ENCODE measurements at regions not wholly inside any gene's neighbourhood (a gene's known extent, or its start where the extent isn't known, plus 50 kb on each side); places are given as distances from the start of the nearest gene placed in this dataset.

- H3K4me1 ChIP-seq (ENCODE audit: control insufficient read depth in 5 of 5, insufficient read depth in 5 of 5, low read length in 5 of 5): no peaks in the 10 kb centered on the region
- DNase-seq: no peak
- no peak overlapping the region for H3K9ac ChIP-seq (ENCODE audit: insufficient read depth in 1 of 2, low read length in 2 of 2)
- ATAC-seq (ENCODE audit: insufficient read depth, low FRiP score): no peak
- H3K27me3 ChIP-seq (ENCODE audit: control insufficient read depth in 3 of 3, insufficient read depth in 3 of 3, low read length in 2 of 3): no peaks in the 10 kb centered on the region
- H3K36me3 ChIP-seq (ENCODE audit: control insufficient read depth in 4 of 4, insufficient read depth in 4 of 4, low read length in 4 of 4): no peaks in the 10 kb centered on the region
- peaks cover 0 to 5% (median 0%) of the 10 kb centered on the region in 4 donors for H3K9me3 ChIP-seq (ENCODE audit: control insufficient read depth in 4 of 4, insufficient read depth in 3 of 4, low read length in 3 of 4)
- H3K27ac ChIP-seq (ENCODE audit: low read depth in 1 of 2, low read length in 1 of 2): no peak overlapping the region
- H3K4me3 ChIP-seq: no peak overlapping the region
- TF ChIP-seq, protein P1, sequence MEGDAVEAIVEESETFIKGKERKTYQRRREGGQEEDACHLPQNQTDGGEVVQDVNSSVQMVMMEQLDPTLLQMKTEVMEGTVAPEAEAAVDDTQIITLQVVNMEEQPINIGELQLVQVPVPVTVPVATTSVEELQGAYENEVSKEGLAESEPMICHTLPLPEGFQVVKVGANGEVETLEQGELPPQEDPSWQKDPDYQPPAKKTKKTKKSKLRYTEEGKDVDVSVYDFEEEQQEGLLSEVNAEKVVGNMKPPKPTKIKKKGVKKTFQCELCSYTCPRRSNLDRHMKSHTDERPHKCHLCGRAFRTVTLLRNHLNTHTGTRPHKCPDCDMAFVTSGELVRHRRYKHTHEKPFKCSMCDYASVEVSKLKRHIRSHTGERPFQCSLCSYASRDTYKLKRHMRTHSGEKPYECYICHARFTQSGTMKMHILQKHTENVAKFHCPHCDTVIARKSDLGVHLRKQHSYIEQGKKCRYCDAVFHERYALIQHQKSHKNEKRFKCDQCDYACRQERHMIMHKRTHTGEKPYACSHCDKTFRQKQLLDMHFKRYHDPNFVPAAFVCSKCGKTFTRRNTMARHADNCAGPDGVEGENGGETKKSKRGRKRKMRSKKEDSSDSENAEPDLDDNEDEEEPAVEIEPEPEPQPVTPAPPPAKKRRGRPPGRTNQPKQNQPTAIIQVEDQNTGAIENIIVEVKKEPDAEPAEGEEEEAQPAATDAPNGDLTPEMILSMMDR (IDR thresholded peaks at IDR 0.05; ENCODE audit: control extremely low read depth, extremely low read depth): no peak
These were observed 451.8 kb upstream of the INTU start for GRCh38 chr4:127181001-127181400.

GRCh38 chr4:127182687-127183086 is 450.1 kb upstream of the INTU start:
- no peak for ATAC-seq (ENCODE audit: insufficient read depth, low FRiP score)
- TF ChIP-seq, protein P1 (IDR thresholded peaks at IDR 0.05; ENCODE audit: control extremely low read depth, extremely low read depth): no peak
- H3K27me3 ChIP-seq (ENCODE audit: control insufficient read depth in 3 of 3, insufficient read depth in 3 of 3, low read length in 2 of 3): no peaks in the 10 kb centered on the region
- no peak overlapping the region for H3K27ac ChIP-seq (ENCODE audit: low read depth in 1 of 2, low read length in 1 of 2)
- no peaks in the 10 kb centered on the region for H3K36me3 ChIP-seq (ENCODE audit: control insufficient read depth in 4 of 4, insufficient read depth in 4 of 4, low read length in 4 of 4)
- peaks cover 0 to 5% (median 0%) of the 10 kb centered on the region in 4 donors for H3K9me3 ChIP-seq (ENCODE audit: control insufficient read depth in 4 of 4, insufficient read depth in 3 of 4, low read length in 3 of 4)
- WGBS, 2 donors: 44 to 68% methylated on average over 1 of the region's 1 CpG
- H3K4me1 ChIP-seq (ENCODE audit: control insufficient read depth in 5 of 5, insufficient read depth in 5 of 5, low read length in 5 of 5): no peaks in the 10 kb centered on the region
- DNase-seq: no peak
- no peak overlapping the region for H3K9ac ChIP-seq (ENCODE audit: insufficient read depth in 1 of 2, low read length in 2 of 2)
- H3K4me3 ChIP-seq: no peak overlapping the region

DNA sequence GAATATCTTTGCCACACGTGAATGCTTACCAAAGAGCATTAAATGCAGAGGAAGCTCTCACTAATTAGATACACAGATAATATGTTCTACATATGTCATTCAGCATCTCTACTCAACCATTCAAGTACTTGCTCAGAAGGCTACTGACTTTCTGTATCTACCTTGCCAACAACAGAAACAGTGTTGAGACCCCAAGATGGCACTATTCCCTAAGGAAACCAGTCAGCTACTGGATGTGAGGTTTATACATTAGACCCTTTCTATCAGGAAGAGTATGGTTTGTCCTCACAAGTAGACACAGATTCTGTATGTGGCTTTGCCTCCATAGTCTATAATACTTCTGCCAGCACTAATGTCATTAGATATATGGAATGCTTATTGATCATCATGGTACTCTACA is 443.9 kb upstream of the INTU start:
- no peaks in the 10 kb centered on the region for H3K36me3 ChIP-seq (ENCODE audit: control insufficient read depth in 4 of 4, insufficient read depth in 4 of 4, low read length in 4 of 4)
- no peaks in the 10 kb centered on the region for H3K4me1 ChIP-seq (ENCODE audit: control insufficient read depth in 5 of 5, insufficient read depth in 5 of 5, low read length in 5 of 5)
- peaks cover 0 to 5% (median 0%) of the 10 kb centered on the region in 4 donors for H3K9me3 ChIP-seq (ENCODE audit: control insufficient read depth in 4 of 4, insufficient read depth in 3 of 4, low read length in 3 of 4)
- TF ChIP-seq, protein P1 (IDR thresholded peaks at IDR 0.05; ENCODE audit: control extremely low read depth, extremely low read depth): no peak
- ATAC-seq (ENCODE audit: insufficient read depth, low FRiP score) (no peak), DNase-seq (peak in 2 of 3 donors; percentile 54 to 67)
- WGBS, 2 donors: 69 to 80% methylated on average over 1 of the region's 1 CpG
- H3K4me3 ChIP-seq: no peak overlapping the region
- H3K27me3 ChIP-seq (ENCODE audit: control insufficient read depth in 3 of 3, insufficient read depth in 3 of 3, low read length in 2 of 3): no peaks in the 10 kb centered on the region
- H3K27ac ChIP-seq (ENCODE audit: low read depth in 1 of 2, low read length in 1 of 2): no peak overlapping the region
- H3K9ac ChIP-seq (ENCODE audit: insufficient read depth in 1 of 2, low read length in 2 of 2): no peak overlapping the region

GRCh38 chr4:127194281-127194680 is 438.5 kb upstream of the INTU start:
- ATAC-seq (ENCODE audit: insufficient read depth, low FRiP score) (no peak), DNase-seq (peak; percentile 25 to 61 (median 52))
- WGBS, 2 donors: 82 to 83% methylated on average over 1 of the region's 1 CpG
- peaks cover 0 to 5% (median 0%) of the 10 kb centered on the region in 4 donors for H3K9me3 ChIP-seq (ENCODE audit: control insufficient read depth in 4 of 4, insufficient read depth in 3 of 4, low read length in 3 of 4)
- TF ChIP-seq, protein P1 (IDR thresholded peaks at IDR 0.05; ENCODE audit: control extremely low read depth, extremely low read depth): no peak
- H3K9ac ChIP-seq (ENCODE audit: insufficient read depth in 1 of 2, low read length in 2 of 2): no peak overlapping the region
- H3K36me3 ChIP-seq (ENCODE audit: control insufficient read depth in 4 of 4, insufficient read depth in 4 of 4, low read length in 4 of 4): no peaks in the 10 kb centered on the region
- no peak overlapping the region for H3K4me3 ChIP-seq
- H3K4me1 ChIP-seq (ENCODE audit: control insufficient read depth in 5 of 5, insufficient read depth in 5 of 5, low read length in 5 of 5): peaks cover 0 to 8% (median 0%) of the 10 kb centered on the region in 5 donors
- no peaks in the 10 kb centered on the region for H3K27me3 ChIP-seq (ENCODE audit: control insufficient read depth in 3 of 3, insufficient read depth in 3 of 3, low read length in 2 of 3)
- H3K27ac ChIP-seq (ENCODE audit: low read depth in 1 of 2, low read length in 1 of 2): no peak overlapping the region

Measured in lung (tissue), 11 donors.